GM21423 (cell line): ENCODE measurements at regions not wholly inside any gene's neighbourhood (a gene's known extent, or its start where the extent isn't known, plus 50 kb on each side); places are given as distances from the start of the nearest gene placed in this dataset.
"Not testable (repeated sequence)": the region's sequence is repeated elsewhere in the genome, so short reads cannot be mapped to it uniquely, and the experiment has no call there.

Source experiments
- ATAC-seq: cut with Tn5 transposase; IDR thresholded peaks from one replicate; pipeline ENCODE4 v1.9.1; 2021; ENCODE audit warnings: mild to moderate bottlenecking, moderate library complexity; ENCODE audit not compliant: unreplicated experiment

DNA sequence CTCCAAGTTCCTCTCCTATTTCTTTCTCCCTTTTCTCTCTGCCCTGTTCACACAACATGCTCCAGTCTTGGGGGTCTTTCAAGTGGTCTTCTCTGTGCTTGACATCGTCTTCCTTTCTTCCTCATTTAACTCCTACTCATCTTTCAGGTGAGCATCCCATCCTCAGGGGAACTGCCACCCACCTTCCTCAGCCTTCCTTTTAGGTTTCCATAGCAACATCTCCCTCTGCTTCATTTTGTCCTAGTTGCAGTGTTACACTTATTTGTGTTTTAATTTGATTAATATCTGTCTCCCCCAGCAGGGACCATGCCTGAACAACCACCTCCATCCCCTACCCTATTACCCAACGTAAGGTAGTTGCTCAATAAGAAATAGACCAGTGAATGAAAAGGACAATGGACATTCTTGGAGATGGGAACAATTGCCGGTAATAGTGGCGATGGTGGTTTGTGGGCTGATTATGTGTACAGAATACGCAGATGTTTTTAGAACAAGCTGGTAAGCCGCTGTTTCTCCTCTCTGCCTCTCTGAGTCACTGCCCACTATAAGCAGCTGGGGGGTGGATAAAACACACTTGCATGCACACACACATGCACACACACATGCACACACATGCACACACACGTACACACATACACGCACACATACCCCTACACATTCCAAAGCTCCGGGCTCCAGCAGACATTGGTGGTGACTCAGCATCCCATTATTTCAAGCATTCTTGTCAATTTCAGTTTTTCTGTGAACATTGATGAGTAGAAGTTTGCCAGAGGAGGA lies 251.6 kb downstream of the GATA3 start:
- ATAC-seq, result no peak

GRCh38 chr10:8306685-8307364 lies 252.3 kb downstream of the GATA3 start:
- no peak for ATAC-seq

GRCh38 chr10:8310930-8311329 lies 256.4 kb downstream of the GATA3 start:
- no peak for ATAC-seq

GRCh38 chr10:8311526-8312070 lies 257.1 kb downstream of the GATA3 start:
- ATAC-seq, result no peak

DNA sequence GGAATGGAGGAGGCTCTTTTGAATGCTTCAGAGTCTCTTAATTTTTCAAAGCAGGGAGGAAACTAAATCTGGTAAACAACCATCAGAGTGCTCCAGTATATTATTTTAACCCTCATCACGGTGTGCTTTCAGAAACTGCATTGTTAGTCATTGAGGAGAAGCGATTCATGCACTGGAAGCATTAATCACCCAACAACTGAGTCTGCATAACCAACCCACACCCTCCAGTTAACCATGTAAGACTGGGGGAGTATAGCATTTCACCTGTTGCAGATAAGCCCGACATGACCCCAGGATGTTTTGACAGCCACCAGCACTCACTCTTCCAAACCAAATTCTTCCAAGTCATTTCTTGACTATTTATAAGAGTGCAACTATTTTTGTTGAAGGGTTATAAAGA lies 257.6 kb downstream of the GATA3 start:
- no peak for ATAC-seq

- no peak for ATAC-seq
These were observed 258.3 kb downstream of the GATA3 start for GRCh38 chr10:8312781-8313180.

GRCh38 chr10:8314486-8314885 lies 260.0 kb downstream of the GATA3 start:
- ATAC-seq, result no peak

DNA sequence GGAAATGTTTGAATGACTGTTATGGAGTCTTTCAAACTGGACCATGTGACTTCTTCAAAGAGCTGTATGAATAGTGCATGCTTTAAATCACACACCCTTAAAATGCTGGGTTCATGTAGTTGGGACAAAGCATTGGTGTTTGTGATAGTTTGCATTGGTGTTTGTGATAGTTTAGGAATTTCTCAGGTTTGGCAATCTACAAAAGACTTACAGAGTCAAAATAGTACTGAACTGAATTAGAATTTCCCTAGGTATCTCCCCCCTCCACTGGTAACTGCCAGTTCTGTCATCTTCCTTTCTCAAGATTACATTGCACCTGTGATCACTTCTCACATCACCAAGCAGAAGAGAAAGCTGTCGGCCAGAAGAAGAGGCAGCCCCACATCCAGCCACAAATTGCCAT lies 261.1 kb downstream of the GATA3 start:
- ATAC-seq, result no peak

- no peak for ATAC-seq
These were observed 261.8 kb downstream of the GATA3 start for GRCh38 chr10:8316284-8316683.

GRCh38 chr10:8318429-8318828 lies 263.9 kb downstream of the GATA3 start:
- ATAC-seq, result not testable (repeated sequence)

DNA sequence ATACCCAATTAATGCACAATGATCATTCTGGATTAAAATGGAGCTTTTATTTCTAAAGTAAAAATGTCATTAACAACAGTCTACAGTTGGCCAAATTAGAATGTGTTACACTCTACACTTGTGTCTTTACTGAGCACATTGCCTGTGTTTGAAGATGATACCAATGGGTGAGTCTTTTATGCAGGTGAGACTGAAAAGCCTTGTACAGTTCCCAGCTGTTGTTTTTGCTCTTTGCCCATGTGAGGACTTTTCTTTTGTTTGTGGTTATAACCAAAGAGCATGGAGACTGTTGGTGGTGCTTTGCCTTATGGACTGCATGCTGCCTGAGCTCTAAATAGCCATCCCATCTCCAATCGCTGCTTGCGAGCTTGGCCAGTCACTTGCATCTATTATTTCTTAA lies 264.5 kb downstream of the GATA3 start:
- no peak for ATAC-seq

DNA sequence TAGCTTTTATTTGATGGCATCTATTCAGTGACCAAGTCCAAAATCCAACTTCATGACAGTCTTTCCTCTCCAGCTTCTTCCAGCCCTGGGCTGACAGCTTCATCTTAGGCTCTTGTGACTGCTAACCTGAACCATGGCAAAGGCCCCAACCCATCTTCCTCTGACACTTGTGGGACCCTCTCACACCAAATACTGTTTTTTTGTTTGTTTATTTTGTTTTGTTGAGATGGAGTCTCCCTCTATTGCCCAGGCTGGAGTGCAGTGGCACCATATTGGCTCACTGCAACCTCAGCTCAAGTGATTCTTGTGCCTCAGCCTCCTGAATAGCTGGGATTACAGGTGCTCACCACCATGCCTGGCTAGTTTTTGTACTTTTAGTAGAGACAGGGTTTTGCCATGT lies 265.2 kb downstream of the GATA3 start:
- no peak for ATAC-seq

DNA sequence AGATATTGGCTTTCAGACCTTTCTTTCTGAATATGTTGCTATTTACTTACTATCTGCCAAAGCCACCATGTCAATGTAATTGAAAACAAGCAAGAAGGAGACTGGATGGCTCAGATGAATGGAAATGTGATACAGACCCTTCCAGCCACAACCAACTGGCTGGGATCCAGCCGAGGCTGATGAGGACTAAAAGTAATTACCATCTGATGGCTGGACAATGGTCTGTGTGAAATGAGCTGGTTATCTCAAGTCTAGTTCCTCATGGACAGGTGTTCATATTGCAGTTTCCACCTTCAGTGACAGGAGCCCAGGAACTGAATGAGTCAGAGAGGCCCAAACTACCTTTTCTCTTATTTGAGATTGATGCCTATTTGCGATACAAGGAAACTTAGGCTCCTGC lies 267.5 kb downstream of the GATA3 start:
- no peak for ATAC-seq

GRCh38 chr10:8323428-8324054 lies 269.1 kb downstream of the GATA3 start:
- no peak for ATAC-seq

- no peak for ATAC-seq
These were observed 270.8 kb downstream of the GATA3 start for GRCh38 chr10:8325024-8325980.

DNA sequence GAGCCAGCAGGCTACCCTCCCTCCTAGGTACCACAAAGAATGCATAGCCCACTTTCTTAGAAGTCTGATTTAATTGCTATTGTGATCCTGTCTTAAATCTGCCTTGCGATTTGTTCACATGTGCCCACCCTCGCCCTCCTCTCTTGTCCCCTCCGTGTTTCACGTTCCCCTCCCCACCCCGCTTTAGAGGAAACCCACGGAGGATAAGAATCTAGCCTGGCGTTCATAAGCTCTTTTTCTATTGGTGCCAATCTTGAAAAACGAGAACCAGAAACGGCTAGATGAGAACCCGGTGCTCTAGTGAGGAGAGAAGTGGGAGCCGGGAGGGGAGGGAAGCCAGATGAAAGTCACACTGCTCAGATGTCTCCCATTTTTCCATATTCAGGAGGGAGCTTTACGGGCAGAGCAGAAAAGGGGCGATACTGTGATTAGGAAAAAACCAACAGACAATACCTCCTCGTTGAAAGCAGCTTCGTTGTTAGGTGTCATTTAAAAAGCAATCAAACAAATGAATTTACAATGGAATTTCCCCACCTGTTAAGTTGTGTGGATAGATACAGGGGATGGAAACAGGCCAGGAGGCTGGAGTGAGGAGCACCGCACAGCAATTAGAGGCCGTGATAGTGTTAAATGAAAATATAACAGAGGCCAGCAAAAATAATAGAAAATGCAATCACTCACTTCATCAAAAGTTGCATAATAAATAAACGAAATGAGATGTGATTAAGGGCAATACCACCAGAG lies 272.1 kb downstream of the GATA3 start:
- no peak for ATAC-seq

- no peak for ATAC-seq
These were observed 272.6 kb downstream of the GATA3 start for GRCh38 chr10:8327140-8327423.

- ATAC-seq, result no peak
These were observed 276.9 kb downstream of the GATA3 start for GRCh38 chr10:8331387-8331786.

- ATAC-seq, result peak; percentile 95
These were observed 277.6 kb downstream of the GATA3 start for GRCh38 chr10:8331896-8332729.
